Upper lobe of left lung (tissue), 4 donors: ENCODE measurements at regions not wholly inside any gene's neighbourhood (a gene's known extent, or its start where the extent isn't known, plus 50 kb on each side); places are given as distances from the start of the nearest gene placed in this dataset.

Source experiments
- EP300 ChIP-seq, 4 donors: sonication (generic); formaldehyde crosslinking; IDR thresholded peaks; one replicate each; pipeline ENCODE4 v1.5.1; 2017; ENCODE audit warnings: antibody characterized with exemption in 4 of 4, control low read depth in 2 of 4
- TF ChIP-seq, protein P1 (sequence below), 6 experiments: fragments of 450-650 bp in 4 of 6; fragments of 200-600 bp in 2 of 6; sonication (generic) in 2 of 6; IDR thresholded peaks; one replicate each; pipeline ENCODE4 v1.5.1; 2016 to 2019; ENCODE audit warnings: antibody characterized with exemption in 6 of 6

DNA sequence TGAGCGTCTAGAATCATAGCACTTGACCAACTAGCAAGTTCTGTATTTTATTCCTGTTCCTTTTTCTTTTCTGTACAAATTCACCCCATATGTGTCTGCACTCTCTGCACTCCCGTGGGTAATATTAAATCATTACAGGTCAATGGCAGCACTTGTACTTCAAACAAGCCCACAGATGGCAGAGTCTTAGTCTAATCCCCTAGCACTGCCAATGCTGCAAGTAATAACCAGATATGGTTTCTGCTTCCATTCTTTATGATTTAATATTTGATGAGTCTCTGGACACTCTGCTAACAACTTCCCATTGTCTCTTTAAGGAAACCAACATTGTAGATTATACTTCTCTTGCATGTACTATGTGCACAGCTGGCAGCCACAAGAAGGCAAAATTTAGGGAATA, 343.8 kb upstream of the CHD1 start:
- TF ChIP-seq, protein P1, sequence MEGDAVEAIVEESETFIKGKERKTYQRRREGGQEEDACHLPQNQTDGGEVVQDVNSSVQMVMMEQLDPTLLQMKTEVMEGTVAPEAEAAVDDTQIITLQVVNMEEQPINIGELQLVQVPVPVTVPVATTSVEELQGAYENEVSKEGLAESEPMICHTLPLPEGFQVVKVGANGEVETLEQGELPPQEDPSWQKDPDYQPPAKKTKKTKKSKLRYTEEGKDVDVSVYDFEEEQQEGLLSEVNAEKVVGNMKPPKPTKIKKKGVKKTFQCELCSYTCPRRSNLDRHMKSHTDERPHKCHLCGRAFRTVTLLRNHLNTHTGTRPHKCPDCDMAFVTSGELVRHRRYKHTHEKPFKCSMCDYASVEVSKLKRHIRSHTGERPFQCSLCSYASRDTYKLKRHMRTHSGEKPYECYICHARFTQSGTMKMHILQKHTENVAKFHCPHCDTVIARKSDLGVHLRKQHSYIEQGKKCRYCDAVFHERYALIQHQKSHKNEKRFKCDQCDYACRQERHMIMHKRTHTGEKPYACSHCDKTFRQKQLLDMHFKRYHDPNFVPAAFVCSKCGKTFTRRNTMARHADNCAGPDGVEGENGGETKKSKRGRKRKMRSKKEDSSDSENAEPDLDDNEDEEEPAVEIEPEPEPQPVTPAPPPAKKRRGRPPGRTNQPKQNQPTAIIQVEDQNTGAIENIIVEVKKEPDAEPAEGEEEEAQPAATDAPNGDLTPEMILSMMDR (IDR thresholded peaks at IDR 0.05) = no peak
- TF ChIP-seq EP300 (IDR thresholded peaks at IDR 0.05) = no peak
